ENCODE measurements at regions not wholly inside any gene's neighbourhood (a gene's known extent, or its start where the extent isn't known, plus 50 kb on each side); places are given as distances from the start of the nearest gene placed in this dataset.

DNA sequence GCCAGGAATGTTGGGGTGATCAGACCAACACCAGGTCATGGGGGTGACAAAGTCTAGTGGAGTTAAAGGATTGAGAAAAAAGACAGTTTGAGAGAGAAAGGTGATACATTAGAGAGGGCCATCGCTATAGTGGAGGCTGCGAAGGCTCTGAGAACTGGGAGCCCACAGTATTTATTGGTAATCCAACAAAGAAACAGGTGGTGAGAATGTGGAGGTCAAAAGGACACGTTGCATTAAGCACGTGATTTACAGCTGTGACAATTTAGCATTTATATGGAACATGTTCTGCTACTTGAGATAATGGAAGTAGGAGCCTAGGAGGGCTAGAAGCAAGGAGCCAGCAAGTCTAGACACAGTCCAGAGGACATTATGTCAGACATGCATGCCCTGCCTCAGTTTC is 2086.5 kb upstream of the C9orf72 start:
- Histone ChIP-seq H3K9me3 (ENCODE audit: control insufficient read depth in 1 of 2, insufficient read depth in 1 of 2, low read depth in 1 of 2, low read length in 2 of 2) (no peaks in the 10 kb centered on the region; a peak in 1 of 4 replicates), H3K79me2 (ENCODE audit: insufficient read depth, low read length) (no peaks in the 10 kb centered on the region), H3K9ac (ENCODE audit: low read length) (no peak overlapping the region), H3K9me2 (ENCODE audit: insufficient read depth) (no peaks in the 10 kb centered on the region), H3K4me2 (ENCODE audit: low read length) (no peak overlapping the region), H3K36me3 (ENCODE audit: control insufficient read depth in 1 of 2, insufficient read depth in 2 of 2, low read length in 2 of 2) (no peaks in the 10 kb centered on the region), H3K4me3 (replicated peaks in 1 of 2; ENCODE audit: low read depth in 1 of 2, low read length in 2 of 2) (no peak overlapping the region), H2AFZ (ENCODE audit: low read depth, low read length, poor library complexity, severe bottlenecking) (no peak overlapping the region), H3K4me1 (ENCODE audit: control insufficient read depth in 1 of 2, insufficient read depth in 2 of 2, low read length in 2 of 2) (no peaks in the 10 kb centered on the region), H4K20me1 (ENCODE audit: insufficient read depth) (no peaks in the 10 kb centered on the region), H3K27me3 (ENCODE audit: insufficient read depth, low read length) (no peaks in the 10 kb centered on the region), H3K27ac (ENCODE audit: low read depth, low read length) (no peak overlapping the region)
- CTCF ChIA-PET = no interaction called here
- no peak for ATAC-seq
- no TSS peak for BruUV-seq (replicated peaks)
- RAD21 ChIA-PET (ENCODE audit: low non-redundant PET in 1 of 2, low total read pairs in 2 of 2, uncharacterized antibody in 2 of 2, unreplicated experiment in 2 of 2) = no interaction called here
- no peak for DNase-seq (ENCODE audit: low read depth, low spot score)
- TF ChIP-seq ELF1 (IDR thresholded peaks at IDR 0.05; ENCODE audit: borderline replicate concordance, low read depth) (no peak), POLR2AphosphoS5 (IDR thresholded peaks at IDR 0.05; ENCODE audit: low read depth, low read length) (no peak), EZH2 (IDR thresholded peaks at IDR 0.05) (no peak), ZBTB33 (IDR thresholded peaks at IDR 0.05; ENCODE audit: extremely low read depth, insufficient replicate concordance, low read length) (no peak), POLR2A (IDR thresholded peaks at IDR 0.05; ENCODE audit: borderline replicate concordance, extremely low read depth, insufficient read depth, insufficient read length) (no peak), SP1 (IDR thresholded peaks at IDR 0.05; ENCODE audit: low read depth) (no peak), EGR1 (IDR thresholded peaks at IDR 0.05; ENCODE audit: low read depth) (no peak), SRF (IDR thresholded peaks at IDR 0.05; ENCODE audit: low read depth) (no peak), RAD21 (IDR thresholded peaks at IDR 0.05; ENCODE audit: low read depth) (no peak), REST (IDR thresholded peaks at IDR 0.05; ENCODE audit: low read depth) (no peak), TCF7L2 (IDR thresholded peaks at IDR 0.05; ENCODE audit: borderline replicate concordance, extremely low read depth, insufficient read depth, insufficient read length) (no peak), ATF3 (IDR thresholded peaks at IDR 0.05) (no peak), ZNF274 (IDR thresholded peaks at IDR 0.05; ENCODE audit: low read depth, low read length) (no peak), CBX3 (IDR thresholded peaks at IDR 0.05; ENCODE audit: low read depth) (no peak), YY1 (IDR thresholded peaks at IDR 0.05; ENCODE audit: extremely low read depth, insufficient replicate concordance, low read depth, low read length) (no peak), CEBPB (IDR thresholded peaks at IDR 0.05; ENCODE audit: low read depth) (no peak), JUND (IDR thresholded peaks at IDR 0.05) (no peak)
- TF ChIP-seq, protein P1, sequence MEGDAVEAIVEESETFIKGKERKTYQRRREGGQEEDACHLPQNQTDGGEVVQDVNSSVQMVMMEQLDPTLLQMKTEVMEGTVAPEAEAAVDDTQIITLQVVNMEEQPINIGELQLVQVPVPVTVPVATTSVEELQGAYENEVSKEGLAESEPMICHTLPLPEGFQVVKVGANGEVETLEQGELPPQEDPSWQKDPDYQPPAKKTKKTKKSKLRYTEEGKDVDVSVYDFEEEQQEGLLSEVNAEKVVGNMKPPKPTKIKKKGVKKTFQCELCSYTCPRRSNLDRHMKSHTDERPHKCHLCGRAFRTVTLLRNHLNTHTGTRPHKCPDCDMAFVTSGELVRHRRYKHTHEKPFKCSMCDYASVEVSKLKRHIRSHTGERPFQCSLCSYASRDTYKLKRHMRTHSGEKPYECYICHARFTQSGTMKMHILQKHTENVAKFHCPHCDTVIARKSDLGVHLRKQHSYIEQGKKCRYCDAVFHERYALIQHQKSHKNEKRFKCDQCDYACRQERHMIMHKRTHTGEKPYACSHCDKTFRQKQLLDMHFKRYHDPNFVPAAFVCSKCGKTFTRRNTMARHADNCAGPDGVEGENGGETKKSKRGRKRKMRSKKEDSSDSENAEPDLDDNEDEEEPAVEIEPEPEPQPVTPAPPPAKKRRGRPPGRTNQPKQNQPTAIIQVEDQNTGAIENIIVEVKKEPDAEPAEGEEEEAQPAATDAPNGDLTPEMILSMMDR (IDR thresholded peaks at IDR 0.05 in 2 of 3, conservative IDR thresholded peaks at IDR 0.05 in 1 of 3; ENCODE audit: borderline replicate concordance in 1 of 3, insufficient read depth in 1 of 3, low read depth in 2 of 3, low read length in 2 of 3) = no peak
- intact Hi-C loops (cut with micrococcal nuclease) = no loop called here
- POLR2A ChIA-PET = no interaction called here
